Endothelial cell of umbilical vein (primary cell): ENCODE measurements at regions not wholly inside any gene's neighbourhood (a gene's known extent, or its start where the extent isn't known, plus 50 kb on each side); places are given as distances from the start of the nearest gene placed in this dataset.

Experiments used
- BruUV-seq: library from RNA; stranded (reverse); fragments of 400-500 nt; replicated peaks from 2 replicates; lab custom pipeline; 2021; lab: Mats Ljungman, UMichigan
- CTCF ChIA-PET: fragments of 300-600, 350-600 bp; sonication (Branson Sonifier 250); formaldehyde crosslinking; loops from one replicate; lab custom pipeline; 2021; ENCODE audit warnings: antibody characterized with exemption, inconsistent platforms; lab: Charles Lee
- POLR2A ChIA-PET: fragments of 300-600, 350-600 bp; sonication (Branson Sonifier 250); formaldehyde crosslinking; loops from one replicate; lab custom pipeline; 2021; ENCODE audit warnings: antibody characterized with exemption, inconsistent platforms; lab: Charles Lee
- DNase-seq: peaks from one replicate; pipeline ENCODE4 v3.0.0-alpha.2; 2011; ENCODE audit warnings: low read depth, low spot score
- FAIRE-seq: peaks from 2 replicates; lab custom pipeline; 2011; peaks lifted over from hg19 to GRCh38; lab: Jason Lieb, UNC
- H2AFZ ChIP-seq: 2 replicates; pipeline ENCODE4 v1.6.0; 2012; ENCODE audit warnings: low read depth, low read length, control low read depth, inconsistent platforms
- H3K27ac ChIP-seq: 2 replicates; pipeline ENCODE4 v1.5.1; 2011; ENCODE audit warnings: low read depth, mild to moderate bottlenecking, control low read depth, low read length, moderate library complexity; ENCODE audit not compliant: insufficient read depth
- H3K27me3 ChIP-seq, 2 experiments: 2 replicates each; pipeline versions ENCODE4 v1.6.0 to v1.6.1; 2011; ENCODE audit warnings: low read length in 2 of 2, mixed read lengths in 1 of 2; ENCODE audit not compliant: control insufficient read depth in 2 of 2, insufficient read depth in 2 of 2
- H3K36me3 ChIP-seq, 2 experiments: 2 replicates in 1 of 2; 3 replicates in 1 of 2; pipeline ENCODE4 v1.5.1; 2011; ENCODE audit warnings: low read length in 2 of 2, mild to moderate bottlenecking in 1 of 2, moderate library complexity in 1 of 2; ENCODE audit not compliant: control insufficient read depth in 2 of 2, insufficient read depth in 2 of 2; ENCODE audit errors: extremely low read depth in 1 of 2
- H3K4me1 ChIP-seq: 3 replicates; pipeline ENCODE4 v1.5.1; 2011; ENCODE audit warnings: mild to moderate bottlenecking, low read length; ENCODE audit not compliant: control insufficient read depth, insufficient read depth; ENCODE audit errors: extremely low read depth
- H3K4me2 ChIP-seq: 2 replicates; pipeline ENCODE4 v1.6.1; 2011; ENCODE audit warnings: low read length, control low read depth, mixed read lengths; ENCODE audit not compliant: insufficient read depth
- H3K4me3 ChIP-seq, 3 experiments: fragments of 200-600 bp in 1 of 3; sonication (generic), shearing (Covaris generic) in 1 of 3; replicated peaks in 1 of 3; 2 replicates each; pipeline ENCODE4 v1.5.1; 2011 to 2016; ENCODE audit warnings: control low read depth in 3 of 3, low read length in 3 of 3, mild to moderate bottlenecking in 2 of 3, inconsistent platforms in 1 of 3, low read depth in 1 of 3, moderate library complexity in 1 of 3; ENCODE audit not compliant: insufficient read depth in 1 of 3
- H3K79me2 ChIP-seq: 2 replicates; pipeline ENCODE4 v1.6.0; 2012; ENCODE audit warnings: low read length, inconsistent platforms; ENCODE audit not compliant: control insufficient read depth, insufficient read depth
- H3K9ac ChIP-seq: replicated peaks from 2 replicates; pipeline ENCODE3; 2011; ENCODE audit warnings: low read length, control low read depth; ENCODE audit not compliant: insufficient read depth; ENCODE audit errors: extremely low read depth
- H3K9me1 ChIP-seq: replicated peaks from 3 replicates; pipeline ENCODE4 v1.6.0; 2011; ENCODE audit warnings: mild to moderate bottlenecking, low read length; ENCODE audit not compliant: control insufficient read depth, insufficient read depth; ENCODE audit errors: extremely low read depth
- H3K9me3 ChIP-seq: replicated peaks from 2 replicates; pipeline ENCODE4 v1.5.1; 2012; ENCODE audit warnings: low read length, inconsistent platforms; ENCODE audit not compliant: control insufficient read depth, insufficient read depth
- H4K20me1 ChIP-seq: replicated peaks from 2 replicates; pipeline ENCODE3; 2011; ENCODE audit warnings: mild to moderate bottlenecking, low read length; ENCODE audit not compliant: control insufficient read depth, insufficient read depth; ENCODE audit errors: extremely low read depth
- EZH2 ChIP-seq: IDR thresholded peaks from 2 replicates; pipeline ENCODE4 v1.6.1; 2012; ENCODE audit warnings: borderline replicate concordance, low read depth, mild to moderate bottlenecking, moderate library complexity, low read length, inconsistent platforms; ENCODE audit not compliant: severe bottlenecking
- FOS ChIP-seq: IDR thresholded peaks from 2 replicates; pipeline ENCODE4 v1.6.1; 2011; ENCODE audit warnings: mild to moderate bottlenecking, low read length, moderate library complexity, borderline replicate concordance; ENCODE audit not compliant: insufficient read depth
- GATA2 ChIP-seq: IDR thresholded peaks from 2 replicates; pipeline ENCODE4 v1.7.0; 2011; ENCODE audit warnings: low read depth, mild to moderate bottlenecking, moderate library complexity, mixed read lengths, low read length; ENCODE audit not compliant: insufficient read length, insufficient read depth
- JUN ChIP-seq: IDR thresholded peaks from 2 replicates; pipeline ENCODE4 v1.6.1; 2011; ENCODE audit warnings: borderline replicate concordance, low read depth; ENCODE audit not compliant: insufficient read length, insufficient read depth
- MYC ChIP-seq: IDR thresholded peaks from one replicate; pipeline ENCODE4 v1.6.1; 2011; ENCODE audit warnings: mild to moderate bottlenecking, low read depth, low read length
- POLR2A ChIP-seq: IDR thresholded peaks from 2 replicates; pipeline ENCODE4 v1.6.1; 2012; ENCODE audit warnings: low read depth, mild to moderate bottlenecking, control low read depth, low read length
- POLR2AphosphoS5 ChIP-seq: IDR thresholded peaks from 2 replicates; pipeline ENCODE4 v1.6.1; 2012; ENCODE audit warnings: low read depth, mild to moderate bottlenecking, control low read depth, low read length, moderate library complexity; ENCODE audit not compliant: insufficient read depth
- dilution Hi-C: fragments of 300-500 bp; cut with MboI; formaldehyde crosslinking; loops from one replicate; pipeline ENCODE4 v1.15.0; 2019; ENCODE audit warnings: low sequenced_read_pairs; ENCODE audit not compliant: extremely low pct_ligation_motif_present
- intact Hi-C: fragments of 100-400 bp; cut with micrococcal nuclease; formaldehyde crosslinking; loops from one replicate; pipeline ENCODE4 v1.10.0; 2022
- TF ChIP-seq, protein P1 (sequence below), 2 donors: IDR thresholded peaks; 1 replicate in 1 of 2; 2 replicates in 1 of 2; pipeline ENCODE4 v1.5.1; 2011; ENCODE audit warnings: low read length in 2 of 2, mild to moderate bottlenecking in 2 of 2, moderate library complexity in 2 of 2, control low read depth in 1 of 2, inconsistent platforms in 1 of 2, low read depth in 1 of 2; ENCODE audit not compliant: insufficient read depth in 1 of 2; ENCODE audit errors: extremely low read depth in 1 of 2
- TF ChIP-seq, protein P2 (sequence below): IDR thresholded peaks from 2 replicates; pipeline ENCODE4 v1.6.1; 2011; ENCODE audit not compliant: insufficient read depth, insufficient read length

DNA sequence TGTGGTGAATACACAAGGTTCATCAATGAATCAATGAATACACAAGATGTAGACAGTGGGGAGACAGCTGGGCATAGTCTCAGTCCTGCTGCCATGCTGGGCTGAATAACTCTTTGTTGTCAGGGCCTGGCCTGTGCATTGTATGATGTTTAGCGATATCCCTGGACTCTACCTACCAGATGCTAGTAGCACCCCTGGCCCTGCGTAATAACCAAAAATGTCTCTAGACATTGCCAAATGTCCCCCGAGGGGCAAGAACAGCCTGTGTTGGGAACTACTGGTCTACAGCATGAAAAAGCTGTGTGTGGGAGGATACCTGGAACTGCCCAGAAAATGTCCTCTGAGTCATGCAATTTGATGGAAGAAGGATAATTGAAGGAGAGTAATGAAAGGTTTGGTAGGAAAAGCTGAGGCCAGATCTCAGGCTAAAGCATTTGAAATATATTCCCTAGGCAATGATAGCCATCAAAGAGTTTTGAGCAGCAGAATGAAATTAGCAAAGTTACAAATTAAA, 128.2 kb downstream of the TMEM30B start:
- CTCF ChIA-PET: no interaction called here
- Histone ChIP-seq H3K9me1 (no peaks in the 10 kb centered on the region), H3K79me2 (no peaks in the 10 kb centered on the region), H3K4me1 (peaks cover 6% of the 10 kb centered on the region), H3K27ac (no peak overlapping the region), H3K4me2 (no peak overlapping the region), H3K27me3 (no peaks in the 10 kb centered on the region), H3K9ac (no peak overlapping the region), H3K4me3 (no peak overlapping the region), H3K9me3 (no peaks in the 10 kb centered on the region), H3K36me3 (no peaks in the 10 kb centered on the region), H4K20me1 (no peaks in the 10 kb centered on the region), H2AFZ (no peak overlapping the region)
- FAIRE-seq: no peak
- TF ChIP-seq, protein P1, sequence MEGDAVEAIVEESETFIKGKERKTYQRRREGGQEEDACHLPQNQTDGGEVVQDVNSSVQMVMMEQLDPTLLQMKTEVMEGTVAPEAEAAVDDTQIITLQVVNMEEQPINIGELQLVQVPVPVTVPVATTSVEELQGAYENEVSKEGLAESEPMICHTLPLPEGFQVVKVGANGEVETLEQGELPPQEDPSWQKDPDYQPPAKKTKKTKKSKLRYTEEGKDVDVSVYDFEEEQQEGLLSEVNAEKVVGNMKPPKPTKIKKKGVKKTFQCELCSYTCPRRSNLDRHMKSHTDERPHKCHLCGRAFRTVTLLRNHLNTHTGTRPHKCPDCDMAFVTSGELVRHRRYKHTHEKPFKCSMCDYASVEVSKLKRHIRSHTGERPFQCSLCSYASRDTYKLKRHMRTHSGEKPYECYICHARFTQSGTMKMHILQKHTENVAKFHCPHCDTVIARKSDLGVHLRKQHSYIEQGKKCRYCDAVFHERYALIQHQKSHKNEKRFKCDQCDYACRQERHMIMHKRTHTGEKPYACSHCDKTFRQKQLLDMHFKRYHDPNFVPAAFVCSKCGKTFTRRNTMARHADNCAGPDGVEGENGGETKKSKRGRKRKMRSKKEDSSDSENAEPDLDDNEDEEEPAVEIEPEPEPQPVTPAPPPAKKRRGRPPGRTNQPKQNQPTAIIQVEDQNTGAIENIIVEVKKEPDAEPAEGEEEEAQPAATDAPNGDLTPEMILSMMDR (IDR thresholded peaks at IDR 0.05; ENCODE audit: extremely low read depth in 1 of 2, insufficient read depth in 1 of 2, low read depth in 1 of 2, low read length in 2 of 2): no peak
- TF ChIP-seq, protein P2, sequence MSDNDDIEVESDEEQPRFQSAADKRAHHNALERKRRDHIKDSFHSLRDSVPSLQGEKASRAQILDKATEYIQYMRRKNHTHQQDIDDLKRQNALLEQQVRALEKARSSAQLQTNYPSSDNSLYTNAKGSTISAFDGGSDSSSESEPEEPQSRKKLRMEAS: no peak
- TF ChIP-seq GATA2 (no peak), MYC (no peak), POLR2A (no peak), FOS (no peak), POLR2AphosphoS5 (no peak), EZH2 (no peak), JUN (no peak)
- DNase-seq: no peak
- dilution Hi-C loops (no loop called here), intact Hi-C loops (no loop called here)
- no TSS peak for BruUV-seq
- POLR2A ChIA-PET: no interaction called here
